Lower leg skin (tissue), 4 donors: ENCODE measurements at regions not wholly inside any gene's neighbourhood (a gene's known extent, or its start where the extent isn't known, plus 50 kb on each side); places are given as distances from the start of the nearest gene placed in this dataset.

Experiments
- DNase-seq, 2 donors: peaks; one replicate each; pipeline ENCODE4 v3.0.0-alpha.2; 2019; ENCODE audit warnings: low spot score in 2 of 2
- H3K4me3 ChIP-seq: fragments of 200-600 bp; sonication (generic); 2 replicates; pipeline ENCODE4 v1.5.1; 2017; ENCODE audit warnings: mild to moderate bottlenecking, low read depth; ENCODE audit not compliant: poor library complexity, severe bottlenecking
- CTCF ChIP-seq, 3 donors: fragments of 450-650 bp; IDR thresholded peaks; one replicate each; pipeline ENCODE4 v1.5.1; 2016; ENCODE audit warnings: antibody characterized with exemption in 3 of 3, mild to moderate bottlenecking in 3 of 3, moderate library complexity in 2 of 3
- POLR2A ChIP-seq, 2 donors: fragments of 450-650 bp; IDR thresholded peaks; one replicate each; pipeline ENCODE4 v1.6.1; 2016 to 2017; ENCODE audit warnings: antibody characterized with exemption in 2 of 2, mild to moderate bottlenecking in 1 of 2, moderate library complexity in 1 of 2
- WGBS, 2 donors: methylation state at CpG; one replicate each; pipeline ENCODE4 v1.1.5; 2018; 5-methylcytosine and 5-hydroxymethylcytosine counted together
- intact Hi-C: fragments of 100-400 bp; cut with DNase I; formaldehyde crosslinking; loops from one replicate; pipeline ENCODE4 v1.15.0; 2023; ENCODE audit warnings: low total_unique reads

- no peak overlapping the region for H3K4me3 ChIP-seq
- TF ChIP-seq POLR2A (IDR thresholded peaks at IDR 0.05) (no peak), CTCF (IDR thresholded peaks at IDR 0.05) (no peak)
- DNase-seq: no peak
- intact Hi-C loops: no loop called here
- WGBS, 2 donors: 56 to 58% methylated on average over 6 of the region's 6 CpGs
These were observed 172.7 kb upstream of the LCORL start for GRCh38 chr4:18194278-18194677.

GRCh38 chr4:18192901-18193300, 171.3 kb upstream of the LCORL start:
- TF ChIP-seq CTCF (IDR thresholded peaks at IDR 0.05) (no peak), POLR2A (IDR thresholded peaks at IDR 0.05) (no peak)
- intact Hi-C loops: no loop called here
- no peak overlapping the region for H3K4me3 ChIP-seq
- 65 to 66% methylated on average over 3 of the region's 3 CpGs for WGBS, 2 donors
- DNase-seq: no peak

- TF ChIP-seq CTCF (IDR thresholded peaks at IDR 0.05) (no peak), POLR2A (IDR thresholded peaks at IDR 0.05) (no peak)
- no peak for DNase-seq
- H3K4me3 ChIP-seq: no peak overlapping the region
- intact Hi-C loops: no loop called here
- WGBS, 2 donors: 81 to 85% methylated on average over 2 of the region's 2 CpGs
These were observed 163.9 kb upstream of the LCORL start for GRCh38 chr4:18185491-18185890.

- no peak for DNase-seq
- TF ChIP-seq CTCF (IDR thresholded peaks at IDR 0.05) (no peak), POLR2A (IDR thresholded peaks at IDR 0.05) (no peak)
- intact Hi-C loops: no loop called here
- H3K4me3 ChIP-seq: no peak overlapping the region
These were observed 159.3 kb upstream of the LCORL start for GRCh38 chr4:18180892-18181291.

GRCh38 chr4:18180122-18180521, 158.6 kb upstream of the LCORL start:
- intact Hi-C loops: no loop called here
- DNase-seq: no peak
- 68 to 76% methylated on average over 4 of the region's 4 CpGs for WGBS, 2 donors
- TF ChIP-seq POLR2A (IDR thresholded peaks at IDR 0.05) (no peak), CTCF (IDR thresholded peaks at IDR 0.05) (no peak)
- H3K4me3 ChIP-seq: no peak overlapping the region

- H3K4me3 ChIP-seq: no peak overlapping the region
- DNase-seq: no peak
- TF ChIP-seq CTCF (IDR thresholded peaks at IDR 0.05) (no peak), POLR2A (IDR thresholded peaks at IDR 0.05) (no peak)
- intact Hi-C loops: no loop called here
- 76 to 80% methylated on average over 2 of the region's 2 CpGs for WGBS, 2 donors
These were observed 150.3 kb upstream of the LCORL start for GRCh38 chr4:18171896-18172295.
